Activated CD8-positive, alpha-beta T cell treated with anti-CD3 and anti-CD28 coated beads, Interleukin-2, amount 10 ng/mL, durations not matched to agents 7 days and 5 days (primary cell): ENCODE measurements at regions not wholly inside any gene's neighbourhood (a gene's known extent, or its start where the extent isn't known, plus 50 kb on each side); places are given as distances from the start of the nearest gene placed in this dataset.
"Not testable (repeated sequence)": the region's sequence is repeated elsewhere in the genome, so short reads cannot be mapped to it uniquely, and the experiment has no call there.

Experiments used
- ATAC-seq: fragments of 150-1000 bp; cut with Tn5 transposase; one replicate; pipeline ENCODE4 v1.10.0; 2021; ENCODE audit warnings: moderate library complexity
- CTCF ChIA-PET: fragments of 350-600 bp; sonication (Branson Sonifier 250); formaldehyde crosslinking; loops from one replicate; lab custom pipeline; 2021; ENCODE audit warnings: antibody characterized with exemption; lab: Charles Lee
- POLR2A ChIA-PET: fragments of 350-600 bp; sonication (Branson Sonifier 250); formaldehyde crosslinking; loops from one replicate; lab custom pipeline; 2021; ENCODE audit warnings: antibody characterized with exemption; lab: Charles Lee
- DNase-seq: peaks from one replicate; pipeline ENCODE4 v3.0.0-alpha.2; 2020
- H3K27ac Mint-ChIP-seq: one replicate; pipeline ENCODE4 v1.8.0; 2021; ENCODE audit warnings: mild to moderate bottlenecking, mixed read lengths
- H3K27me3 Mint-ChIP-seq: one replicate; pipeline ENCODE4 v1.8.0; 2021; ENCODE audit warnings: low read depth, mixed read lengths
- H3K36me3 Mint-ChIP-seq: one replicate; pipeline ENCODE4 v1.8.0; 2021; ENCODE audit warnings: low read depth, mixed read lengths
- H3K4me1 Mint-ChIP-seq: one replicate; pipeline ENCODE4 v1.8.0; 2021; ENCODE audit warnings: low read depth, mixed read lengths
- H3K4me3 Mint-ChIP-seq: one replicate; pipeline ENCODE4 v1.8.0; 2021; ENCODE audit warnings: mild to moderate bottlenecking, mixed read lengths
- H3K9me3 Mint-ChIP-seq: one replicate; pipeline ENCODE4 v1.8.0; 2022; ENCODE audit warnings: mixed read lengths; ENCODE audit not compliant: insufficient read depth

GRCh38 chr3:166029507-166029906, 192.3 kb upstream of the BCHE start:
- CTCF ChIA-PET: no interaction called here
- POLR2A ChIA-PET: no interaction called here

DNA sequence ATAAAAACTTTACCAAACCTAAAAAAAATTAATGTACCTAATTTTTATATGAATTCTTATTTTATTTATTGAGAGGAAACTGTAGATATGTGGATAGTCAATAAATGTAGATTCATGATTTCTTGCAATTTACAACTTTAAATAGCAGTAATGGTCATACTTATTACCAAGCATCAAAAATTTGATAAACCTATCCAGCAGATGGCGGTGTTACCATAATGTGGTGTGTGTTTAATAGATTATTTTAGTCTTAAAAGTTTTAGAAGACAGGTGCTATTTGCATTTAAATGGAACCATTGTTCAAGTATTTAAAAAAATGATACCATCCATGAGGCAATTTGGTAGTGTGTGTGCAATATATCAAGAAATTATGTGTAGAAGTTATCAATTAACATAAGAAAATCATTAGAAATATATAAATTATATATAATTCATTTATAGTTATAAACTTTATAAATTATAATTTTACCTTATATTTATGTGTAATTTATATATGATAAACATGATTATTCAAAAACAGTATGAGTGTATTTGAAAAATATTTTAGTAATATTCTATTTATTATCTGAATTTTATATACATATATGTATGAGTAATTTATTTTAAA, 176.0 kb upstream of the BCHE start:
- Mint-ChIP-seq H3K36me3 (no peaks in the 10 kb centered on the region), H3K27ac (no peak overlapping the region), H3K27me3 (no peaks in the 10 kb centered on the region), H3K4me3 (no peak overlapping the region), H3K4me1 (no peaks in the 10 kb centered on the region), H3K9me3 (no peaks in the 10 kb centered on the region)
- ChIA-PET CTCF (no interaction called here), POLR2A (no interaction called here)
- ATAC-seq (no peak), DNase-seq (no peak)

More at GRCh38 chr3:166029507-166029906, 192.3 kb upstream of the BCHE start:
- no peaks in the 10 kb centered on the region for H3K36me3 Mint-ChIP-seq
- no peak overlapping the region for H3K4me3 Mint-ChIP-seq
- H3K27ac Mint-ChIP-seq: no peak overlapping the region
- H3K27me3 Mint-ChIP-seq: no peaks in the 10 kb centered on the region
- H3K4me1 Mint-ChIP-seq: no peaks in the 10 kb centered on the region
- ATAC-seq: no peak
- DNase-seq: no peak
- peaks cover 17% of the 10 kb centered on the region for H3K9me3 Mint-ChIP-seq

DNA sequence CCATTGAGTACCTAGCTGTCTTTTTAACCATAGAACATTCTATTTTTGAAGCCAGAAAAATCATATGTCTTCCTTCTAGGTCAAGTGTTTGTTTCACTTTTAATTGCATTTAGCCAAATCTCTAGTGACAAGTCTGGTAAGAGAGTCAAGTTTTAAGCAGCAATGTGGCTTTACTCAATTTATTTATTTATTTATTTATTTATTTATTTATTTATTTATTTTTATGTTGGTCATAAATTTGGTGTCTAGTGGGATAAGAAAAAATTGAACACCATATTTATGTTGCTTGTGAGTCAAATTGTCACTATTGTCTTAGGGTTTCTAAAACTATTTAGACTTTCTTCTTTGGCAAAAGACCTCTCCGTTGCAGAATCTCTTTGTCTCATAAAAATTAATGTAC, 174.5 kb upstream of the BCHE start:
- H3K27ac Mint-ChIP-seq: no peak overlapping the region
- no peaks in the 10 kb centered on the region for H3K36me3 Mint-ChIP-seq
- POLR2A ChIA-PET: no interaction called here
- H3K4me3 Mint-ChIP-seq: no peak overlapping the region
- H3K9me3 Mint-ChIP-seq: no peaks in the 10 kb centered on the region
- H3K27me3 Mint-ChIP-seq: no peaks in the 10 kb centered on the region
- no peaks in the 10 kb centered on the region for H3K4me1 Mint-ChIP-seq
- DNase-seq (no peak), ATAC-seq (no peak)
- CTCF ChIA-PET: no interaction called here

DNA sequence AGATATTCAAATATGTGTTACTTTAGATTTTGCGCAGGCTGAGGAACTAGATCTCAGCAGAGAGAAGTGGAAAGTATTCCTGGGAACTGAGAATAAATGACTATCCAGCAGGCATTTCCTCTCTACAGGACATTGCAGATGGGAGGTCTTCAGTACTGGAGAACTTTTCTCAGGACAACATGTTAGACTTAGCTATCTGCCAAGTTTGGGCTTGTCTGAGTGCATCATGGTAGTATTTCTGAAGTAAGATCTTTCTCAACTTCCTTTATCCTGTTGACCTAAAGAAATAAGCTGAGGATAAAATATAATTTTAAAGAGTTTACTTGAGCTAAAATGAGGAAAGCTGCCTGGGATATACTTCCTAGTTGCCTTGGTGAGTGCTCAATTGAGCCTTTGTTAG, 167.9 kb upstream of the BCHE start:
- ChIA-PET CTCF (no interaction called here), POLR2A (no interaction called here)
- Mint-ChIP-seq H3K4me3 (no peak overlapping the region), H3K4me1 (no peaks in the 10 kb centered on the region), H3K9me3 (no peaks in the 10 kb centered on the region), H3K27ac (no peak overlapping the region), H3K36me3 (no peaks in the 10 kb centered on the region), H3K27me3 (no peaks in the 10 kb centered on the region)
- ATAC-seq (no peak), DNase-seq (no peak)

- H3K4me1 Mint-ChIP-seq: no peaks in the 10 kb centered on the region
- H3K27me3 Mint-ChIP-seq: no peaks in the 10 kb centered on the region
- no peak overlapping the region for H3K4me3 Mint-ChIP-seq
- DNase-seq: no peak
- no peak overlapping the region for H3K27ac Mint-ChIP-seq
- ChIA-PET POLR2A (no interaction called here), CTCF (no interaction called here)
- peaks cover 3% of the 10 kb centered on the region for H3K9me3 Mint-ChIP-seq
- ATAC-seq: no peak
- H3K36me3 Mint-ChIP-seq: no peaks in the 10 kb centered on the region
Measured at GRCh38 chr3:165994293-165994692, 157.1 kb upstream of the BCHE start.

GRCh38 chr3:165984589-165984988, 147.4 kb upstream of the BCHE start:
- no peaks in the 10 kb centered on the region for H3K4me1 Mint-ChIP-seq
- CTCF ChIA-PET: no interaction called here
- H3K9me3 Mint-ChIP-seq: peaks cover 4% of the 10 kb centered on the region
- ATAC-seq (no peak), DNase-seq (no peak)
- H3K27me3 Mint-ChIP-seq: no peaks in the 10 kb centered on the region
- H3K4me3 Mint-ChIP-seq: no peak overlapping the region
- no peaks in the 10 kb centered on the region for H3K36me3 Mint-ChIP-seq
- POLR2A ChIA-PET: no interaction called here
- H3K27ac Mint-ChIP-seq: no peak overlapping the region

GRCh38 chr3:165983284-165983683, 146.1 kb upstream of the BCHE start:
- ChIA-PET CTCF (no interaction called here), POLR2A (no interaction called here)
- Mint-ChIP-seq H3K9me3 (peaks cover 4% of the 10 kb centered on the region), H3K36me3 (no peaks in the 10 kb centered on the region), H3K27me3 (no peaks in the 10 kb centered on the region), H3K4me3 (no peak overlapping the region), H3K27ac (no peak overlapping the region), H3K4me1 (no peaks in the 10 kb centered on the region)
- no peak for DNase-seq
- no peak for ATAC-seq

DNA sequence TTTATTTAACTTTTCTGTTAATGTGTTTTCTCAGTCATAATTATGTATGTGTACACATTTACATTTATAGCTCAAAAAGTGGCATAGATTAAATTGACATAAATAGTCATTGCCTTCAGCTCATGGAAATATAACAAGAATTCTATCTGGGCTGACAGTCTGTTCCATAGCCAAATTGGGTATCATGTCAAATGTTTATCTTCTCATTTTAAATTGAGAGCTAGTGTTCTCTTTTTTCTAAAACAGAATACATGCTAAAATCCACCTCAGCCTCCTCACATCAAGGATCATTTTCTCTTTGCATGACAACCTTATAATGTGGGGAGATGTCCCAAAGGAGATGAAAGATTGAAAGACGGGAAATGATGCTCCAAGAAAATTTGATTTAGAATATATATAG, 144.1 kb upstream of the BCHE start:
- Mint-ChIP-seq H3K4me1 (no peaks in the 10 kb centered on the region), H3K4me3 (no peak overlapping the region), H3K36me3 (no peaks in the 10 kb centered on the region), H3K27me3 (no peaks in the 10 kb centered on the region), H3K9me3 (peaks cover 7% of the 10 kb centered on the region), H3K27ac (no peak overlapping the region)
- no peak for ATAC-seq
- no peak for DNase-seq
- CTCF ChIA-PET: no interaction called here
- POLR2A ChIA-PET: no interaction called here

GRCh38 chr3:165960825-165961224, 123.6 kb upstream of the BCHE start:
- H3K27ac Mint-ChIP-seq, H3K27me3 Mint-ChIP-seq, CTCF ChIA-PET: not testable (repeated sequence)

DNA sequence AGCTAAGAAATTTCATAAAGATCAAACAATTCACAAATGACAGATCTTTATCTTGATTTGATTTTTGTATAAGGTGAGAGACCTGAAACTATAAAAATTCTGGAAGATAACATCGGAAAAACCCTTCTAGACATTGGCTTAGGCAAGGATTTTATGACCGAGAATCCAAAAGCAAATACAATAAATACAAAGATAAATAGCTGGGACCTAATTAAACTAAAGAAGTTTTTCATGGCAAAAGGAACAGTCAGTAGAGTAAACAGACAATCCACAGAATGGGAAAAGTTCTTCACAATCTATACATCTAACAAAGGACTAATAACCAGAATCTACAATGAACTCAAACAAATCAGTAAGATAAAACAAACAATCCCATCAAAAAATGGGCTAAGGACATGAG, 116.9 kb upstream of the BCHE start:
- ChIA-PET POLR2A (no interaction called here), CTCF (no interaction called here)
- ATAC-seq (no peak), DNase-seq (no peak)
- H3K36me3 Mint-ChIP-seq: no peaks in the 10 kb centered on the region
- H3K4me1 Mint-ChIP-seq: no peaks in the 10 kb centered on the region
- H3K4me3 Mint-ChIP-seq: no peak overlapping the region
- peaks cover 9% of the 10 kb centered on the region for H3K9me3 Mint-ChIP-seq
- H3K27ac Mint-ChIP-seq: no peak overlapping the region
- no peaks in the 10 kb centered on the region for H3K27me3 Mint-ChIP-seq

More at GRCh38 chr3:165960825-165961224, 123.6 kb upstream of the BCHE start:
- H3K4me3 Mint-ChIP-seq, ATAC-seq, H3K4me1 Mint-ChIP-seq, DNase-seq, H3K36me3 Mint-ChIP-seq, POLR2A ChIA-PET, H3K9me3 Mint-ChIP-seq: not testable (repeated sequence)

- H3K4me1 Mint-ChIP-seq: no peaks in the 10 kb centered on the region
- no peaks in the 10 kb centered on the region for H3K27me3 Mint-ChIP-seq
- H3K27ac Mint-ChIP-seq: no peak overlapping the region
- ChIA-PET CTCF (no interaction called here), POLR2A (no interaction called here)
- ATAC-seq (no peak), DNase-seq (no peak)
- H3K36me3 Mint-ChIP-seq: no peaks in the 10 kb centered on the region
- no peaks in the 10 kb centered on the region for H3K9me3 Mint-ChIP-seq
- no peak overlapping the region for H3K4me3 Mint-ChIP-seq
Measured at GRCh38 chr3:165946360-165946759, 109.1 kb upstream of the BCHE start.

DNA sequence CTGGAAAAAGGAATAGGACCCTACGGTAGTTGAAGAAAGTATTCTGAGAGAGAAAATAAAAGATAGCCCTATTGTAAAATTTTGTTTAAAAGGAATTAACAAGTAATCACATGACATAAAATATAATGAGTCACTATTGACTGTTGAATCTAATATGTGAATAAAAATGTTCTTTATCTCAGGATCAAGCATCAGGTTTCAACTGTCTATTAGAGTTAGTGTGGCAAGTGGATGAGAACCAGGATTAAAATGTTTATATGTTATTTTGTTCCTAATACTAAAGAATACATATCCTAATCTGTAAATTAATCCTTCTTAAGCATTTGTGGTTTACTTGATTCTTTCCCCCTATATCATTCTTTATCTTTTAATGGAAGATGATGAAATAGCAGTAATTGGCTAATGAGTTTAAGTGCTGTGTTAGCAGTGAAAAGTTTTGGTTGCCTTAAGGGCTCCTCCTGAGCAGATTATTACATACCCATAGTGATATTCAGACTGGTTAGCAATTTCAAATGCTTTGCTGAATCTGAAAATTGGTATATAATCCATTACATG, 101.8 kb upstream of the BCHE start:
- no peaks in the 10 kb centered on the region for H3K36me3 Mint-ChIP-seq
- no peaks in the 10 kb centered on the region for H3K27me3 Mint-ChIP-seq
- H3K4me1 Mint-ChIP-seq: no peaks in the 10 kb centered on the region
- ChIA-PET CTCF (no interaction called here), POLR2A (no interaction called here)
- no peak overlapping the region for H3K27ac Mint-ChIP-seq
- H3K9me3 Mint-ChIP-seq: peaks cover 3% of the 10 kb centered on the region
- no peak for DNase-seq
- H3K4me3 Mint-ChIP-seq: no peak overlapping the region
- no peak for ATAC-seq

DNA sequence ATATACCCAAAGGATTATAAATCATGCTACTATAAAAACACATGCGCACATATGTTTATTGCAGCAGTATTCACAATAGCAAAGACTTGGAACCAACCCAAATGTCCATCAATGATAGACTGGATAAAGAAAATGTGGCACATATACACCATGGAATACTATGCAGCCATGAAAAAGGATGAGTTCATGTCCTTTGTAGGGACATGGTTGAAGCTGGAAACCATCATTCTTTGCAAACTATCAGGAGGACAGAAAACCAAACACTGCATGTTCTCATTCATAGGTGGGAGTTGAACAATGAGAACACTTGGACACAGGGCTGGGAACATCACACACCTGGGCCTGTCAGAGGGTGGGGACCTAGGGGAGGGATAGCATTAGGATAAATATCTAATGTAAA, 98.9 kb upstream of the BCHE start:
- ATAC-seq, H3K4me3 Mint-ChIP-seq, DNase-seq, CTCF ChIA-PET, H3K4me1 Mint-ChIP-seq, H3K27me3 Mint-ChIP-seq, H3K36me3 Mint-ChIP-seq, H3K9me3 Mint-ChIP-seq, POLR2A ChIA-PET, H3K27ac Mint-ChIP-seq: not testable (repeated sequence)
